PC-3 (cell line): ENCODE measurements at regions not wholly inside any gene's neighbourhood (a gene's known extent, or its start where the extent isn't known, plus 50 kb on each side); places are given as distances from the start of the nearest gene placed in this dataset.

Experiments
- CTCF ChIP-seq: fragments of 300-600 bp; sonication (generic); conservative IDR thresholded peaks from 2 replicates; pipeline ENCODE4 v1.5.1; 2017; ENCODE audit warnings: antibody characterized with exemption, low read depth, mild to moderate bottlenecking, low read length
- EZH2 ChIP-seq: fragments of 300-600 bp; sonication (generic); IDR thresholded peaks from one replicate; pipeline ENCODE4 v1.6.1; 2017; ENCODE audit warnings: antibody characterized with exemption, mild to moderate bottlenecking, low read length; ENCODE audit not compliant: unreplicated experiment

DNA sequence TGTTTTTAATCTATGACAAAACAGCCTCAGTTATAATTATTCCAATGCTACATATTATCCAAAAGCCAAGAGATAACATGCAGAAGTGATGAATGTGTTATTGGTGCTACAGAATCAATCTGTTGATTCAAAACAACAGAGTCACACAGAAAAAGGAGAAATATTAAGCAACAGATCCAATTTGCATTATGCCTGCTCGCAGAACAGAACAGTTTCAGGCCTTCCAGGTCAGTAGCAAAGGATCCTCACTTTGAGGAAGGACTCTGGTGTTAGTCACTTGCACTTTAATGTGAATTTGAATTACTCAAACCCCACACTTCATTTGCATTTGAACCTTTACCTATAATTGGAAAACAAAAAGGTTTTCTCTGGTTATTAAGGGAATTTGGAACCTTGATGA lies 198.6 kb upstream of the NT5E start:
- TF ChIP-seq EZH2 (no peak), CTCF (no peak)
